Upper lobe of left lung (tissue), 4 donors: ENCODE measurements at regions not wholly inside any gene's neighbourhood (a gene's known extent, or its start where the extent isn't known, plus 50 kb on each side); places are given as distances from the start of the nearest gene placed in this dataset.

Source experiments
- CTCF ChIP-seq, 6 experiments: fragments of 450-650 bp in 4 of 6; fragments of 200-600 bp in 2 of 6; sonication (generic) in 2 of 6; IDR thresholded peaks; one replicate each; pipeline ENCODE4 v1.5.1; 2016 to 2019; ENCODE audit warnings: antibody characterized with exemption in 6 of 6
- EP300 ChIP-seq, 4 donors: sonication (generic); formaldehyde crosslinking; IDR thresholded peaks; one replicate each; pipeline ENCODE4 v1.5.1; 2017; ENCODE audit warnings: antibody characterized with exemption in 4 of 4, control low read depth in 2 of 4
- POLR2A ChIP-seq, 4 donors: fragments of 450-650 bp; IDR thresholded peaks; one replicate each; pipeline ENCODE4 v1.5.1; 2016 to 2017; ENCODE audit warnings: antibody characterized with exemption in 4 of 4, mild to moderate bottlenecking in 2 of 4
- POLR2AphosphoS5 ChIP-seq, 2 donors: sonication (generic); formaldehyde crosslinking; IDR thresholded peaks; one replicate each; pipeline ENCODE4 v1.5.1; 2017; ENCODE audit warnings: antibody characterized with exemption in 2 of 2

- TF ChIP-seq CTCF (IDR thresholded peaks at IDR 0.05) (no peak), EP300 (IDR thresholded peaks at IDR 0.05) (no peak), POLR2AphosphoS5 (IDR thresholded peaks at IDR 0.05) (no peak), POLR2A (IDR thresholded peaks at IDR 0.05) (no peak)
Measured at GRCh38 chr2:79393806-79394484, 118.9 kb upstream of the CTNNA2 start.
